Cardiac muscle cell (in vitro differentiated cells and primary cell): ENCODE measurements at regions not wholly inside any gene's neighbourhood (a gene's known extent, or its start where the extent isn't known, plus 50 kb on each side); places are given as distances from the start of the nearest gene placed in this dataset.

Source experiments
- DNase-seq, 2 donors: peaks; one replicate each; pipeline versions ENCODE4 v3.0.0 to v3.0.0-alpha.2; 2010 to 2017; ENCODE audit warnings: low read depth in 1 of 2, low spot score in 1 of 2
- H3K27ac ChIP-seq: fragments of 200-600 bp; sonication (generic); 2 replicates; pipeline ENCODE4 v1.5.1; 2016
- H3K27me3 ChIP-seq: fragments of 200-600 bp; sonication (generic); 2 replicates; pipeline ENCODE4 v1.6.0; 2016; ENCODE audit warnings: control low read depth
- H3K36me3 ChIP-seq: fragments of 200-600 bp; sonication (generic); 2 replicates; pipeline ENCODE4 v1.5.1; 2016; ENCODE audit warnings: control low read depth
- H3K4me1 ChIP-seq: fragments of 200-600 bp; sonication (generic); 2 replicates; pipeline ENCODE4 v1.8.1; 2017; ENCODE audit warnings: low read depth, mild to moderate bottlenecking, mixed run types
- H3K4me3 ChIP-seq: fragments of 200-600 bp; sonication (generic); 2 replicates; pipeline ENCODE4 v1.5.1; 2016; ENCODE audit warnings: mild to moderate bottlenecking
- H3K9me3 ChIP-seq: fragments of 200-600 bp; sonication (generic); 2 replicates; pipeline ENCODE4 v1.5.1; 2017; ENCODE audit warnings: low read depth, mild to moderate bottlenecking, control low read depth
- CTCF ChIP-seq: IDR thresholded peaks from 2 replicates; pipeline ENCODE4 v1.5.1; 2012; ENCODE audit warnings: low read depth, mild to moderate bottlenecking, low read length

DNA sequence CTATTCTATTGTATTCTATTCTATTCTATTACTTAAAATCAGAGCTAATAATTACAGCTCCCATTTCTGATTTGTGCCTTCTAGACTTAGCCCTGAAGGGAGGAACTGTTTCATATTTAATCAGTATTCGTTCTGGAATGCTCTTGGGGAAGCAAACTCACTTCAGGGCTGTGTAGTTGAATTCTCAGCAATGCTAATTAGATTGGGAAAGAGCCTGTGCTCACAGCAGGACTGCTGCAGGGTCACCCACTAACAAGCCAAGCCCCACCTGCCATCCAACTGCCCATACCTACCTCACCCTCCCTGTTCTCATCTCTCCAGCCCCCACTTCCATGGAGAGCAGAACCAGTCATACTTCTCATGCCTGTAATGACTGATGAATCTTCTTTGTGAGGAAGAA, 464.2 kb downstream of the PTPRU start:
- Histone ChIP-seq H3K9me3 (no peaks in the 10 kb centered on the region), H3K36me3 (no peaks in the 10 kb centered on the region), H3K4me1 (no peaks in the 10 kb centered on the region), H3K27me3 (peaks cover 34% of the 10 kb centered on the region), H3K4me3 (no peak overlapping the region), H3K27ac (no peak overlapping the region)
- no peak for DNase-seq
- no peak for TF ChIP-seq CTCF

DNA sequence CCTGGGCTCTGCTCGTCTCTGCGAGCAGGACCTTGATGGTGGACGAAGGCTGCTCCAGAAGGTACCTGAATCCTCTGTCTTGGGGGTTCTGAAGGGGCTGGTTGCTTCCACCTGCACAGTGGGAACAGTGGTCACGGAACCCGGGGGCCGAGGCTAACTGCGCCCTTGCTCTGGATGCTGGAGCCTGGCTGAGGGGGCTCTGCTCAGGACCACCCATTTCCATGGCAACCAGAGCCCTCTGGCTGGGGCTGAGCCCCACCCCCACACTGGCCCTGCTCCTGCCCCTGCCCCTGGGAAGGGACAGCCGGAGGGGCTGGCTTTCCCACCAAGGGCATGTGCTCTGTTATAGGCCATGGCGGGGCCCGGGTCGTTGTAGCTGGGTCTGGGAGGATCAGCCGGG, 462.3 kb downstream of the PTPRU start:
- no peaks in the 10 kb centered on the region for H3K36me3 ChIP-seq
- no peaks in the 10 kb centered on the region for H3K4me1 ChIP-seq
- H3K27ac ChIP-seq = no peak overlapping the region
- H3K4me3 ChIP-seq = no peak overlapping the region
- no peaks in the 10 kb centered on the region for H3K9me3 ChIP-seq
- DNase-seq = no peak
- H3K27me3 ChIP-seq = peaks cover 16% of the 10 kb centered on the region
- TF ChIP-seq CTCF = no peak

GRCh38 chr1:29698033-29698432, 461.7 kb downstream of the PTPRU start:
- Histone ChIP-seq H3K4me3 (no peak overlapping the region), H3K27ac (no peak overlapping the region), H3K36me3 (no peaks in the 10 kb centered on the region), H3K27me3 (peaks cover 15% of the 10 kb centered on the region), H3K9me3 (no peaks in the 10 kb centered on the region), H3K4me1 (no peaks in the 10 kb centered on the region)
- DNase-seq = peak; percentile 40 to 82
- TF ChIP-seq CTCF = peak; percentile 81

- Histone ChIP-seq H3K27ac (no peak overlapping the region), H3K27me3 (peaks cover 15% of the 10 kb centered on the region), H3K4me1 (no peaks in the 10 kb centered on the region), H3K4me3 (no peak overlapping the region), H3K9me3 (no peaks in the 10 kb centered on the region), H3K36me3 (no peaks in the 10 kb centered on the region)
- no peak for DNase-seq
- no peak for TF ChIP-seq CTCF
Measured at GRCh38 chr1:29697391-29697780, 461.1 kb downstream of the PTPRU start.

DNA sequence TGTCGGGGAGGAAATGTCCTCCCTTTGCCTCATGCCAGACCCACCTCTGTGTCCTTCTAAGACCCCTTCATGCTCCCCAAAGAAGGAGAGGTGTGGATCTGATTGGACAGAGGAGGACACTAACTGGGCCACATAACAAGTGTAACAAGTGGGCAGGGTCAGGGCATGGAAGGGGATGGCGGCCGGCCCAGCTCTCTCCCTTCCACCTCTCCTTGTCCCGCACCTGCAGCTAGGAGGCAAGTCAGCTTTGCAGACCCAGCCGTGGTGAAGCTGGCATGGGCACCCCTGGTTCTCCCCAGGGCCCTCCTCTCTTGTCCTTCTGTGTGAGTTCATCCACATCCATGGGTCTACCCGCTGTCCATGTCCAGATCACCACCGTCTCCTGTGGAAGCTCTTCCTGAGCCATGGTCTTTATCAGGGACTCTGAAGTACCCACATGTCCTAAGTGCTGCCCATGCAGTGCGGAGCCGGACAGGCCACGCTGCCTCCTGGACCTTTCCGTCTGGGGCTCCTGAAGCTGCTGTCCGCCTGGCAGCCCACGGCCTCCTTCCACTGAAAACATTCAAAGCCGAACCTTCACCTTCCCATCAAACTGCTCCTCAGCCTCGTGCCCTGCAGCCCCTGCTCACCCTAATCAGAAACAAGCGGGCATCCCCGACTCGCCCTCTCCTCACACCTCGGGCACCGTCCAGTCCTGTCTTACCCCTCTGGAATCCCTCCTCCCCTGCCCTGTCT, 460.5 kb downstream of the PTPRU start:
- Histone ChIP-seq H3K4me1 (no peaks in the 10 kb centered on the region), H3K36me3 (no peaks in the 10 kb centered on the region), H3K9me3 (no peaks in the 10 kb centered on the region), H3K4me3 (no peak overlapping the region), H3K27ac (no peak overlapping the region), H3K27me3 (peaks cover 11% of the 10 kb centered on the region)
- TF ChIP-seq CTCF = no peak
- no peak for DNase-seq
